Panc1 (cell line): ENCODE measurements at regions not wholly inside any gene's neighbourhood (a gene's known extent, or its start where the extent isn't known, plus 50 kb on each side); places are given as distances from the start of the nearest gene placed in this dataset.

Experiments
- ATAC-seq: fragments of 200-7000 bp; cut with Tn5 transposase; 2 replicates; pipeline ENCODE4 v1.9.1; 2020; ENCODE audit warnings: mild to moderate bottlenecking, moderate library complexity
- BruUV-seq: library from RNA; stranded (reverse); fragments of 400-500 nt; replicated peaks from 2 replicates; lab custom pipeline; 2021; lab: Mats Ljungman, UMichigan
- CTCF ChIA-PET: fragments of 300-600 bp; sonication (Branson Sonifier 250); formaldehyde crosslinking; loops from one replicate; lab custom pipeline; 2022; ENCODE audit warnings: antibody characterized with exemption; lab: Charles Lee
- POLR2A ChIA-PET: fragments of 300-600 bp; sonication (Branson Sonifier 250); formaldehyde crosslinking; loops from one replicate; lab custom pipeline; 2022; ENCODE audit warnings: antibody characterized with exemption; lab: Charles Lee
- DNase-seq: peaks from one replicate; pipeline ENCODE4 v3.0.0-alpha.2; 2010; ENCODE audit warnings: low read depth, low spot score
- H3K27ac ChIP-seq: 2 replicates; pipeline ENCODE4 v1.5.1; 2011; ENCODE audit warnings: mild to moderate bottlenecking, low read length, inconsistent platforms
- H3K27me3 ChIP-seq: fragments of 200-500 bp; sonication (Bioruptor generic); 2 replicates; pipeline ENCODE4 v1.6.0; 2014; ENCODE audit warnings: low read length, inconsistent platforms; ENCODE audit not compliant: control insufficient read depth, insufficient read depth
- H3K36me3 ChIP-seq: fragments of 200-500 bp; sonication (Bioruptor generic); 2 replicates; pipeline ENCODE4 v1.5.1; 2014; ENCODE audit warnings: inconsistent platforms, mild to moderate bottlenecking, low read length, moderate library complexity; ENCODE audit not compliant: control insufficient read depth, insufficient read depth
- H3K4me1 ChIP-seq: 2 replicates; pipeline ENCODE4 v1.5.1; 2011; ENCODE audit warnings: inconsistent platforms, mild to moderate bottlenecking, low read length, moderate library complexity; ENCODE audit not compliant: control insufficient read depth, insufficient read depth
- H3K4me3 ChIP-seq, 2 experiments: 2 replicates each; pipeline ENCODE4 v1.5.1; 2011 to 2012; ENCODE audit warnings: low read depth in 2 of 2, low read length in 2 of 2, mild to moderate bottlenecking in 2 of 2, inconsistent platforms in 1 of 2, moderate library complexity in 1 of 2
- H3K9me3 ChIP-seq: fragments of 200-500 bp; sonication (Bioruptor generic); 2 replicates; pipeline ENCODE4 v1.5.1; 2014; ENCODE audit warnings: low read depth, mild to moderate bottlenecking, inconsistent platforms, low read length, moderate library complexity; ENCODE audit not compliant: control insufficient read depth, insufficient read depth
- POLR2AphosphoS5 ChIP-seq: IDR thresholded peaks from 2 replicates; pipeline ENCODE4 v1.6.1; 2012; ENCODE audit warnings: mild to moderate bottlenecking, low read depth, low read length, moderate library complexity
- REST ChIP-seq, 2 experiments: IDR thresholded peaks; 2 replicates each; pipeline ENCODE4 v1.6.1; 2011 to 2012; ENCODE audit warnings: low read depth in 2 of 2, control low read depth in 1 of 2, low read length in 1 of 2, mild to moderate bottlenecking in 1 of 2, moderate library complexity in 1 of 2; ENCODE audit not compliant: insufficient read depth in 1 of 2
- SIN3A ChIP-seq: IDR thresholded peaks from 2 replicates; pipeline ENCODE4 v1.6.1; 2012; ENCODE audit warnings: low read depth, mild to moderate bottlenecking, low read length, moderate library complexity, borderline replicate concordance; ENCODE audit not compliant: insufficient read depth
- TCF7L2 ChIP-seq: IDR thresholded peaks from 2 replicates; pipeline ENCODE4 v1.6.1; 2011; ENCODE audit warnings: mild to moderate bottlenecking, low read depth, low read length, inconsistent platforms
- in situ Hi-C: cut with HindIII; loops from 2 replicates; pipeline ENCODE4 v1.10.0; 2016; ENCODE audit warnings: low sequenced_read_pairs, low pct_unique_long_range_greater_than_20kb
- intact Hi-C: fragments of 100-400 bp; cut with micrococcal nuclease; formaldehyde crosslinking; loops from one replicate; pipeline ENCODE4 v1.10.0; 2022; ENCODE audit not compliant: unreplicated experiment
- TF ChIP-seq, protein P1 (sequence below): fragments of 450-650 bp; IDR thresholded peaks from 2 replicates; pipeline ENCODE4 v1.5.1; 2017; ENCODE audit warnings: mild to moderate bottlenecking

- intact Hi-C loops (no loop called here), in situ Hi-C loops (no loop called here)
- POLR2A ChIA-PET: no interaction called here
- H3K27ac ChIP-seq: no peak overlapping the region
- 0 out of 2 replicates have a peak, but pooled peaks cover 2% of the 10 kb centered on the region for H3K27me3 ChIP-seq
- CTCF ChIA-PET: no interaction called here
- ATAC-seq: no peak
- TF ChIP-seq POLR2AphosphoS5: no peak
- no peak for TF ChIP-seq SIN3A
- TF ChIP-seq TCF7L2: no peak
- no peak for TF ChIP-seq REST (IDR thresholded peaks at IDR 0.05; ENCODE audit: insufficient read depth in 1 of 2, low read depth in 2 of 2, low read length in 1 of 2)
- DNase-seq: no peak
- H3K36me3 ChIP-seq: no peaks in the 10 kb centered on the region
- no peaks in the 10 kb centered on the region for H3K9me3 ChIP-seq
- no peak overlapping the region for H3K4me3 ChIP-seq
- H3K4me1 ChIP-seq: no peaks in the 10 kb centered on the region
- no TSS peak for BruUV-seq
Measured at GRCh38 chr5:135253601-135254178, 145.3 kb downstream of the MACROH2A1 start.

- no TSS peak for BruUV-seq
- no peak overlapping the region for H3K4me3 ChIP-seq
- DNase-seq: no peak
- CTCF ChIA-PET: no interaction called here
- H3K4me1 ChIP-seq: peaks cover 19% of the 10 kb centered on the region
- no peaks in the 10 kb centered on the region for H3K27me3 ChIP-seq
- H3K27ac ChIP-seq: no peak overlapping the region
- H3K36me3 ChIP-seq: no peaks in the 10 kb centered on the region
- POLR2A ChIA-PET: interaction anchor here (0.6 kb wide), 1 partner anchor 68 kb away, joined by 3 read pairs; no protein-coding TSS in a partner anchor
- no peak for ATAC-seq
- intact Hi-C loops (no loop called here), in situ Hi-C loops (no loop called here)
- no peaks in the 10 kb centered on the region for H3K9me3 ChIP-seq
- TF ChIP-seq, protein P1, sequence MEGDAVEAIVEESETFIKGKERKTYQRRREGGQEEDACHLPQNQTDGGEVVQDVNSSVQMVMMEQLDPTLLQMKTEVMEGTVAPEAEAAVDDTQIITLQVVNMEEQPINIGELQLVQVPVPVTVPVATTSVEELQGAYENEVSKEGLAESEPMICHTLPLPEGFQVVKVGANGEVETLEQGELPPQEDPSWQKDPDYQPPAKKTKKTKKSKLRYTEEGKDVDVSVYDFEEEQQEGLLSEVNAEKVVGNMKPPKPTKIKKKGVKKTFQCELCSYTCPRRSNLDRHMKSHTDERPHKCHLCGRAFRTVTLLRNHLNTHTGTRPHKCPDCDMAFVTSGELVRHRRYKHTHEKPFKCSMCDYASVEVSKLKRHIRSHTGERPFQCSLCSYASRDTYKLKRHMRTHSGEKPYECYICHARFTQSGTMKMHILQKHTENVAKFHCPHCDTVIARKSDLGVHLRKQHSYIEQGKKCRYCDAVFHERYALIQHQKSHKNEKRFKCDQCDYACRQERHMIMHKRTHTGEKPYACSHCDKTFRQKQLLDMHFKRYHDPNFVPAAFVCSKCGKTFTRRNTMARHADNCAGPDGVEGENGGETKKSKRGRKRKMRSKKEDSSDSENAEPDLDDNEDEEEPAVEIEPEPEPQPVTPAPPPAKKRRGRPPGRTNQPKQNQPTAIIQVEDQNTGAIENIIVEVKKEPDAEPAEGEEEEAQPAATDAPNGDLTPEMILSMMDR: no peak
- TF ChIP-seq TCF7L2: no peak
- TF ChIP-seq POLR2AphosphoS5: no peak
- TF ChIP-seq SIN3A: no peak
- TF ChIP-seq REST (IDR thresholded peaks at IDR 0.05; ENCODE audit: insufficient read depth in 1 of 2, low read depth in 2 of 2, low read length in 1 of 2): no peak
Measured at GRCh38 chr5:135251093-135251492, 147.9 kb downstream of the MACROH2A1 start.
